Mesendoderm (in vitro differentiated cells): ENCODE measurements at regions not wholly inside any gene's neighbourhood (a gene's known extent, or its start where the extent isn't known, plus 50 kb on each side); places are given as distances from the start of the nearest gene placed in this dataset.
A peak's percentile ranks its signal among the peaks of the same experiment; 100 is the strongest.

Experiments used
- DNase-seq: peaks from one replicate; pipeline ENCODE4 v3.0.0; 2013
- H2AK5ac ChIP-seq: 2 replicates; pipeline ENCODE4 v1.6.1; 2013; ENCODE audit warnings: low read length, inconsistent platforms
- H2BK120ac ChIP-seq: 2 replicates; pipeline ENCODE4 v1.6.1; 2013; ENCODE audit warnings: low read depth, mild to moderate bottlenecking, low read length, moderate library complexity, mixed read lengths
- H2BK15ac ChIP-seq: replicated peaks from 2 replicates; pipeline ENCODE4 v1.6.1; 2013; ENCODE audit warnings: low read depth, mild to moderate bottlenecking, moderate library complexity
- H2BK5ac ChIP-seq: 2 replicates; pipeline ENCODE4 v1.6.1; 2013; ENCODE audit warnings: low read length, inconsistent platforms
- H3K18ac ChIP-seq: 2 replicates; pipeline ENCODE4 v1.6.1; 2013; ENCODE audit warnings: mild to moderate bottlenecking, low read length, mixed read lengths
- H3K23ac ChIP-seq: one replicate; pipeline ENCODE4 v1.6.1; 2013; ENCODE audit warnings: low read length
- H3K27ac ChIP-seq: 2 replicates; pipeline ENCODE4 v1.5.1; 2013; ENCODE audit warnings: low read depth, mild to moderate bottlenecking, inconsistent platforms, low read length, moderate library complexity
- H3K27me3 ChIP-seq: 2 replicates; pipeline ENCODE4 v1.6.1; 2013; ENCODE audit warnings: low read length, control low read depth, mild to moderate bottlenecking, inconsistent platforms; ENCODE audit not compliant: insufficient read depth, poor library complexity
- H3K36me3 ChIP-seq: 2 replicates; pipeline ENCODE4 v1.6.1; 2013; ENCODE audit warnings: low read length, inconsistent platforms; ENCODE audit not compliant: control insufficient read depth, insufficient read depth
- H3K4ac ChIP-seq: one replicate; pipeline ENCODE4 v1.6.1; 2013; ENCODE audit warnings: low read depth, mild to moderate bottlenecking, low read length, moderate library complexity
- H3K4me1 ChIP-seq: 2 replicates; pipeline ENCODE4 v1.6.1; 2013; ENCODE audit warnings: low read depth, low read length, inconsistent platforms; ENCODE audit not compliant: control insufficient read depth
- H3K4me2 ChIP-seq: 2 replicates; pipeline ENCODE4 v1.6.1; 2013; ENCODE audit warnings: low read length
- H3K4me3 ChIP-seq: 2 replicates; pipeline ENCODE4 v1.5.1; 2013; ENCODE audit warnings: mild to moderate bottlenecking, low read length
- H3K56ac ChIP-seq: one replicate; pipeline ENCODE4 v1.6.1; 2013; ENCODE audit warnings: low read length
- H3K79me1 ChIP-seq: 2 replicates; pipeline ENCODE4 v1.6.1; 2013; ENCODE audit warnings: low read length, inconsistent platforms
- H3K79me2 ChIP-seq: 2 replicates; pipeline ENCODE4 v1.6.1; 2013; ENCODE audit warnings: mild to moderate bottlenecking, low read length; ENCODE audit not compliant: control insufficient read depth, insufficient read depth
- H3K9ac ChIP-seq: 2 replicates; pipeline ENCODE4 v1.6.1; 2013; ENCODE audit warnings: low read length, inconsistent platforms
- H4K5ac ChIP-seq: one replicate; pipeline ENCODE4 v1.6.1; 2013; ENCODE audit warnings: low read length
- H4K8ac ChIP-seq: one replicate; pipeline ENCODE4 v1.6.1; 2013; ENCODE audit warnings: low read depth, mild to moderate bottlenecking, control low read depth, low read length, moderate library complexity
- WGBS: extraction: QIAGEN DNeasy Blood & Tissue Kit; methylation state at CpG from one replicate; pipeline ENCODE4 v1.1.7; 2013; ENCODE audit warnings: low lambda C conversion rate, missing lambda C conversion rate; ENCODE audit not compliant: insufficient coverage; ENCODE audit errors: extremely low coverage; 5-methylcytosine and 5-hydroxymethylcytosine counted together

DNA sequence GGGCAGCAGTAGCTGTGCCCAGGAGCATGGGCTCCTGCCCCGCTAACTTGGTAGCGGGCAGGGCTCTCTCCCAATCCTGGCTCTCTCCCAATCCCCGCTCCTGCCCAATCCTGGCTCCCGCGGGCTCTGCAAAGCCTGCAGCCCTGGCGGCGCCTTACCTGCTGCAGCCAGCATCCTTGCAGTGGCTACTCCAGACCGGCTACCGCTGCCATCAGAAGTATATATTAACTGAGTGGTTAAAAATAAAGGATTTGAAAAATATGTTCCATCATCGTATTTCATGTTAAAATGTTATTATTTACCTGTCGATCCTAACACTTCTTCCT, 698.2 kb downstream of the SLITRK1 start:
- Histone ChIP-seq H4K8ac (no peak overlapping the region), H3K27me3 (no peaks in the 10 kb centered on the region), H3K4ac (no peak overlapping the region), H3K4me1 (no peaks in the 10 kb centered on the region), H3K18ac (no peak overlapping the region), H2BK120ac (no peak overlapping the region), H3K23ac (no peak overlapping the region), H2BK5ac (no peak overlapping the region), H3K9ac (no peak overlapping the region), H3K56ac (no peak overlapping the region), H3K4me3 (no peak overlapping the region), H3K36me3 (no peaks in the 10 kb centered on the region), H2AK5ac (no peak overlapping the region), H3K79me1 (no peaks in the 10 kb centered on the region), H2BK15ac (no peak overlapping the region), H3K79me2 (no peaks in the 10 kb centered on the region), H4K5ac (no peak overlapping the region), H3K27ac (no peak overlapping the region), H3K4me2 (no peak overlapping the region)
- DNase-seq, result no peak
- 100% methylated on average over 1 of the region's 11 CpGs for WGBS

DNA sequence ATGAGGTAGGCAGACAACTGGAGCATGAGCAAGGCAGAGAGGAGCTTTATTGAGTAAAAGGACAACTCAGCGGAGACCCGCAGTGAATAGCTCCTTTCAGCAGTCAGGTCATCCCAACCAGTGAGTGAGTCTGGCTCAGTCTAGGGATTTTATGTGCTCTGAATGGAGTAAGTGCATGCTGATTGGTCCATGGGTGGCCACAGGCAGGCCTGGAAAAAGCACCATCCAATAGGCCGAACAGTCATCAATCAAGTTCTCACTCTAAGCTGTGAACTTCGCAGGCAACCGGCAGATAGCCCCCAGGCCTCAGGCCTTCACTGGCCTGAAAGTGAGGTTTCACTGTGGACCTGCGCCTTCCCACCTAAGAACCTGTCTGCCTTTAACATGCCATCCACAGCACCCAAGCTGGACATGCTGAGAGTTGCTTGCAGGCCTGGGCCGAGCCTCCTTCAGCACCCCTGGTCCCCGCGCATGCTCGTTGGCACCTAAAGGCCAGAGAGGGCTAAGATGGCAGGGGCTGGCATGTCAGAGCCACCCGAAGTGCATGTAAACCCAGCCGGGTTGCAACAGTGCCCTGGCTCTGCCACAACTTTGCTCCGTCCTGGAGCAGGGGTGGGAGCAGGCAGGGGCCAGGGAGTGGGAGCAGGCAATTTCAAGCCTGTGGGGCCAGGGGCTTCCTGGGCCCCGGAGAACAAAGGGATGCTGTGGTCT, 698.7 kb downstream of the SLITRK1 start:
- Histone ChIP-seq H4K8ac (no peak overlapping the region), H3K79me1 (no peaks in the 10 kb centered on the region), H2BK15ac (no peak overlapping the region)

GRCh38 chr13:83182845-83183244, 699.4 kb downstream of the SLITRK1 start:
- no peak overlapping the region for H3K56ac ChIP-seq
- H3K27ac ChIP-seq, result no peak overlapping the region
- no peaks in the 10 kb centered on the region for H3K79me2 ChIP-seq
- no peak overlapping the region for H3K18ac ChIP-seq
- no peak overlapping the region for H4K5ac ChIP-seq
- no peaks in the 10 kb centered on the region for H3K36me3 ChIP-seq
- no peak overlapping the region for H3K4me2 ChIP-seq
- no peak overlapping the region for H3K23ac ChIP-seq
- no peak overlapping the region for H2BK5ac ChIP-seq
- no peak for DNase-seq
- H3K27me3 ChIP-seq, result no peaks in the 10 kb centered on the region
- no peaks in the 10 kb centered on the region for H3K79me1 ChIP-seq
- H2BK15ac ChIP-seq, result no peak overlapping the region
- H2AK5ac ChIP-seq, result no peak overlapping the region
- no peak overlapping the region for H2BK120ac ChIP-seq
- H3K4me3 ChIP-seq, result no peak overlapping the region
- no peak overlapping the region for H3K9ac ChIP-seq
- H4K8ac ChIP-seq, result no peak overlapping the region
- no peaks in the 10 kb centered on the region for H3K4me1 ChIP-seq
- WGBS, result no CpG with 5 or more reads among the region's 8 CpGs
- H3K4ac ChIP-seq, result no peak overlapping the region

More for the DNA sequence above, 698.7 kb downstream of the SLITRK1 start:
- no peak overlapping the region for H3K4me2 ChIP-seq
- no peaks in the 10 kb centered on the region for H3K79me2 ChIP-seq
- no CpG with 5 or more reads among the region's 14 CpGs for WGBS
- no peak overlapping the region for H3K23ac ChIP-seq
- H2BK5ac ChIP-seq, result no peak overlapping the region
- DNase-seq, result peak; percentile 10
- H3K4me1 ChIP-seq, result no peaks in the 10 kb centered on the region
- H3K18ac ChIP-seq, result no peak overlapping the region
- H4K5ac ChIP-seq, result no peak overlapping the region
- no peak overlapping the region for H3K4me3 ChIP-seq
- no peak overlapping the region for H3K56ac ChIP-seq
- no peak overlapping the region for H3K27ac ChIP-seq
- no peaks in the 10 kb centered on the region for H3K36me3 ChIP-seq
- H2BK120ac ChIP-seq, result no peak overlapping the region
- no peak overlapping the region for H3K9ac ChIP-seq
- H3K27me3 ChIP-seq, result no peaks in the 10 kb centered on the region
- H2AK5ac ChIP-seq, result no peak overlapping the region
- H3K4ac ChIP-seq, result no peak overlapping the region

GRCh38 chr13:83178008-83178407, 704.3 kb downstream of the SLITRK1 start:
- no peaks in the 10 kb centered on the region for H3K27me3 ChIP-seq
- no peak overlapping the region for H3K9ac ChIP-seq
- no peaks in the 10 kb centered on the region for H3K4me1 ChIP-seq
- H4K5ac ChIP-seq, result no peak overlapping the region
- H3K4me3 ChIP-seq, result no peak overlapping the region
- no peak overlapping the region for H3K4me2 ChIP-seq
- no peak overlapping the region for H3K56ac ChIP-seq
- H2BK15ac ChIP-seq, result no peak overlapping the region
- H4K8ac ChIP-seq, result no peak overlapping the region
- H3K36me3 ChIP-seq, result no peaks in the 10 kb centered on the region
- no peak overlapping the region for H3K27ac ChIP-seq
- no peak overlapping the region for H3K4ac ChIP-seq
- no peak overlapping the region for H2AK5ac ChIP-seq
- no peak overlapping the region for H3K23ac ChIP-seq
- no peaks in the 10 kb centered on the region for H3K79me2 ChIP-seq
- no peak overlapping the region for H2BK120ac ChIP-seq
- no peak overlapping the region for H3K18ac ChIP-seq
- no CpG with 5 or more reads among the region's 1 CpG for WGBS
- H3K79me1 ChIP-seq, result no peaks in the 10 kb centered on the region
- DNase-seq, result no peak
- H2BK5ac ChIP-seq, result no peak overlapping the region

DNA sequence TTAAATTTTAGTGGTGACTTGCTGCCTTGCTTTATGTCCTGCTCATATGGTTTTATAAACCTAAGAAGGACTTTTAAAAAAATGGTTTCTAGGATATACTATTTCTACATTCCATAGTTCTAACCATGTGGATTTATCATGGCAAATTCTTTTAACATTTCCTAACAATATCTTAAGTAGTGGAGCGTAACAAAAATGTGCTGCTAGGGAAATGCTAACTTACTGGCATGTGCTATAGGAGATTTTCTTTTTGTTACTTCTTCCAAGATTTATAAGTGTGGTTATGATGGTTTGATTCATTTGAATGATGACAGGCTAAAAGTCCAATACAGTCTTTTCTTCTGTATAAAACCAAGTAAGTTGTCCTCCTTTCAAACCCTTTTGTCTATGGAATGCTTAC, 713.7 kb downstream of the SLITRK1 start:
- WGBS, result no CpG with 5 or more reads among the region's 1 CpG
- Histone ChIP-seq H3K4ac (no peak overlapping the region), H2BK5ac (no peak overlapping the region), H3K27ac (no peak overlapping the region), H4K8ac (no peak overlapping the region), H3K79me2 (no peaks in the 10 kb centered on the region), H3K4me2 (no peak overlapping the region), H2BK15ac (no peak overlapping the region), H4K5ac (no peak overlapping the region), H3K79me1 (no peaks in the 10 kb centered on the region), H3K23ac (no peak overlapping the region), H3K56ac (no peak overlapping the region), H3K9ac (no peak overlapping the region), H3K36me3 (no peaks in the 10 kb centered on the region), H3K27me3 (no peaks in the 10 kb centered on the region), H2AK5ac (no peak overlapping the region), H3K4me3 (no peak overlapping the region), H3K4me1 (no peaks in the 10 kb centered on the region), H3K18ac (no peak overlapping the region), H2BK120ac (no peak overlapping the region)
- DNase-seq, result no peak

DNA sequence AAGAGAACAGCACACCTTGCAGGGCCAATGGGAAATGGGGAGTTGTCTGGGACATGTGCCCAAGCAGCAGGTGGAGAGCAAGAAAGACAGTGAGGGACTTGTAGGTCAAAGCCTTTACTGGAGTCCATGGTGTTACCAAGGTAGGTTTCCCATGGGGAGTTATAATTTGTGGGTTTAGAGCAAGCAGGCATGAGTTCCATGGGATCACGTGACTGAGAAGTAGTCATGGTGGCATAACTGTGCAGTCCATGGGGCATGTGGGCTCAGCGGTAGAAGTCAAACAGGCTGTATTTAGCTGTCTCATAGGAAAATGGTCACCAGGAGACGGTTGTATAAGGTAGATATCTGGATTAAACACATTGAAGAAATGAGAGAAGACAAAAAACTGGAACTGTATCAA, 715.1 kb downstream of the SLITRK1 start:
- no peaks in the 10 kb centered on the region for H3K79me1 ChIP-seq
- H2BK15ac ChIP-seq, result no peak overlapping the region
- H3K9ac ChIP-seq, result no peak overlapping the region
- no peak overlapping the region for H3K4me3 ChIP-seq
- no peak overlapping the region for H2BK5ac ChIP-seq
- WGBS, result no CpG with 5 or more reads among the region's 3 CpGs
- H3K4me1 ChIP-seq, result no peaks in the 10 kb centered on the region
- H3K79me2 ChIP-seq, result no peaks in the 10 kb centered on the region
- no peak overlapping the region for H2AK5ac ChIP-seq
- H3K4me2 ChIP-seq, result no peak overlapping the region
- no peaks in the 10 kb centered on the region for H3K36me3 ChIP-seq
- H4K5ac ChIP-seq, result no peak overlapping the region
- H3K56ac ChIP-seq, result no peak overlapping the region
- H3K27me3 ChIP-seq, result no peaks in the 10 kb centered on the region
- H4K8ac ChIP-seq, result no peak overlapping the region
- no peak for DNase-seq
- no peak overlapping the region for H3K18ac ChIP-seq
- H3K27ac ChIP-seq, result no peak overlapping the region
- H2BK120ac ChIP-seq, result no peak overlapping the region
- no peak overlapping the region for H3K4ac ChIP-seq
- no peak overlapping the region for H3K23ac ChIP-seq
